NCI-H1048 (cell line): ENCODE measurements at regions not wholly inside any gene's neighbourhood (a gene's known extent, or its start where the extent isn't known, plus 50 kb on each side); places are given as distances from the start of the nearest gene placed in this dataset.

Source experiments
- DNase-seq: peaks from one replicate; lab custom pipeline; 2025; lab: John Stamatoyannopoulos, UW

DNA sequence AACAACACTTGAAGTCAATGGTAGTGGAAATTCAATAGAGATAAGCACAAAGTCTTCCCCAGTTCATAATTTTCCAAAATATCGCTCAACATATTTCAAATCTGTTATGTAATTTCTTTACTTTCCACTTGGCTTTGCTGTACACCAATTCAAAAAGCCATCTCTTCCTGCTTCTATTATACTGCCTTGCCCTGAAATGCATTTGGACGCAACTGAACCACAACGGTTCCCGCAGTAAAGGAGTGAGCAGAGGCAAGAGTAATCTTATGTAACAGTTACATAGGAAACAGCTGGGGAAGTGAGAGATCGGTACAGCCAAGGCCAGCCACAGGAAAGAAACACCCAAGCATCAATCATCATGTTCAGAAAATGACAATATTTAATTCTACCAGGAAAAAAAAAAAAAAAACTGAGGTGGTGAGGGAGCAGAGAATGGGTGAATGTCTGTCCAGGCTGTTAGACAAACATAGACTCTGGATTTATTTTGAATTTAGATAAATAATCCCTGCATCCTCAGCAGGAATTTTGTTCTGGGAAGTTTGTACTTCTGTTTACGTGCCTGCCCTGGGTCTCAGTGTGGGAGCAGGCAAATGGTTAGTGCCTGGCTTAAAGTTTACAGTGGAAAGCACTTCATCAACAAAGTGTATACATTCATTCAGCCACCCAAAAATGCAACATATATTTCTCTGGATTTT, 392.2 kb downstream of the ETS1 start:
- no peak for DNase-seq

DNA sequence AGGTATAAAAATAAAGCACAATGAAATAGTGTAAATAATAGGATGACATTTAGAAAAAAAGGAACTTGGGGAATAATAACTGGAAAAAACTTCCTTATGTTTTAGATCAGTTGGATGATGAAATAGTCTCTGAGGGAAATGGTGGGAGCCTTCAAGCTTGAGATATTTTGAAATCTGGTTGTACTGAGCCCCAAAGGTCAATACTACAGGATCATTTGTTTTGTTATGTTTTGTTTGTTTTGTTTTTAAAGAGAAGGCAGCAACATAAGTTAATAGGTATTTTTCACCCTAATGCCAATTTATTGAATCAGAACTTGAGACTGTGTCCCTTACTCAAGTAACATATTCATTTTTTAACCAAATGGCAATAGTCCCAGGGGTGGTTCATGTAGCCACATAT, 393.1 kb downstream of the ETS1 start:
- DNase-seq, result no peak

DNA sequence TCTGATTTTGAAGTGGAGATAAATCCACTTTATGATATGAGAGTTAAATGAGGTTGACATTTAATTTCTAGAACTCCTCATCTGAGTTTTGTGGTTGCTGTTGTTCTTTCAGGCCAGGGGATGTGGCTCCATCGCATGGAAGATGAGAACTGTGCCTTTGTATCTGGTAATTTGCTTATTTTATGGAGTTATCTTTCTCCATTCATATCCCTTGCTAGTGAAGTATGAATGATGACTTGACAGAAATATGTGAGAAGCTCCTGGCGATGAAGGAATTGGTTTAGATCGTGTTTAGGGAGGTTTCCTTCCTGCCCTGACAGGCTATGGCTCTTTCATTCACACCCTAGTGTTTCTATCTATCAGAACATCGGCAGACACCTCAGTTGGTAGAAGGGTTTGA, 393.7 kb downstream of the ETS1 start:
- DNase-seq, result no peak

DNA sequence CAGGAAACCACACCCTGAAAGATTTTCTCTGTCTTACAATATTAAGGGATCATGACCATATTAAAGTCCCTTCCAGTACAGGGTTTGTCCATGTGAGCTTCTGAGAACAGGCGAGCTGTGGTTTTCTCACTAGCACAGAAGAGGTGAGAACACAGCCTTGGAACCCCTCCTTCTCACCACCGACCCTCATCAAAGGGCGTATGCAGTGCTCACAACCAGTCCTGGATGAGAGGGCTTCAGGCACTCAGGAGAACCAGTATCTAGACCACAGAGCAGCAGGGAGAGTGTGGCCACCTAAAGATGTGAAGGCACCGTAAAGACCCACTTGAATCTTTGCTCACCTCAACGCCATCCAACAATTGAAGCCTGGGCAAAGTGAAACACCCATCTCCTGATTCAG, 397.0 kb downstream of the ETS1 start:
- DNase-seq, result no peak

DNA sequence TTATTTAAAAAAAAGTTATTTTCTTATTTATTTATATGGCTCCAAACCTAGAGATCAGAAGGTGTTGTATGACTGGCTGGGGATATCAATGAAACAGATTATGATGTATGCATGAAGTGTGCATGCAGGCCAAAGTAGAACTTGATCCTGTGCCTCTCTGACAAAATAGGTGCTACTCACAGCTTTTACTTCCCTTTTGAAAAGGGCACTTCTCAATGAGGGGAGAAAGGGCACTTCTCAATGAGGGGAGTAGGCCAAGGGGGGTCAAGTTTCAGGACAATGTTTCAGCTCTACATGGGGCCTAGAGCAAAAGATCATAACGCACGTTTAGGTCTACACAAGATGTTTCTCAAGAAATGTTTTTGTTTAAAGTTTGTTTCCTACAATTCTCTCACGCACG, 397.5 kb downstream of the ETS1 start:
- DNase-seq, result no peak

DNA sequence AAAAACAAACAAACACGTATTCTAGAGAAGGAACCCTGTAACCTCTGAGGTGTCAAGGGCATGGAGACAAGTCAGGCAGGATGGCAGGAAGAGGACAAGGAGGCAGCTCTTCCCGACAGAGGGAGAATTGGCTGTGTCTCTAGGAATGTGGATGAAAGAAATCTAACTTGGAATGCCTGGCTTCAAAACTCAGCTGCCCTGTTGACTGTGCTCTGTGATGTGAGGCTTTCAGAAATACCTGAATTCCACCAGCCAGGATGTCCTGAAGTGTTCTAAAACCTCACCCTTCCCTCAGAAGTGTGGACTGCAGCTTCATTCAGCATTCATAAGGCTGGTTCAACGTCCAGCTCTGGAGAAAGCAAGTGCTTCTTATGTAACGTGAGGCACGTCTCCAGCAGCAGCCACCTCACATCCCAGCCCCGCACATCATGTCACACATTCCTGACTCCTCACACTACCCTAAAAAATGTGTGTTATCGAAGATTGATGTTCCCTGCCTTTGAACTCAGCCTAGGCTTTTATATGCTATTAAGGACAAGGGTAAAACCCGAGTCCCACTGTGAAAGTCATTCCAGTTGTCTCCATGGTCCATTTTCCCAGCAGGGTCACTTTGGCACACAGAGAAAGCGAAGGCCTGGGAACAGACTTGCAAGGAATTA, 398.9 kb downstream of the ETS1 start:
- DNase-seq, result no peak

DNA sequence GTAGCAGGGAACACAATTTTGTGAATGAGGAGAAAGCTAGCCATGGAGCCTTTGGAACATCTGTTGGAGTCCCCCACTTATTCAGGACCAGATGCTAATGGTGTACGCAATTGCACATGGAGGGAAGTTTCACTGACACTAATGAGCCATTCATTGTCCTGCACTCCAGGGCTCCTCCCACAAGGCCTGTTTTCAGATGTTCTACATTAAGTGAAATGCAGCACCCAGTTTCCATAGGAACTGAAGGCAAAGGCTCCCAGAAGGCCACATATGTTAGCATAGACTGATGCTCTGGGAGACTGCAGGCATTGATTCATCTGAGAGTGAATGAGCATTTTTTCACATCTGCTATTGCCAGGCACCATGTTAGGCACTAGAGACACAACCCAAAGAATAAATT, 399.5 kb downstream of the ETS1 start:
- DNase-seq, result no peak

DNA sequence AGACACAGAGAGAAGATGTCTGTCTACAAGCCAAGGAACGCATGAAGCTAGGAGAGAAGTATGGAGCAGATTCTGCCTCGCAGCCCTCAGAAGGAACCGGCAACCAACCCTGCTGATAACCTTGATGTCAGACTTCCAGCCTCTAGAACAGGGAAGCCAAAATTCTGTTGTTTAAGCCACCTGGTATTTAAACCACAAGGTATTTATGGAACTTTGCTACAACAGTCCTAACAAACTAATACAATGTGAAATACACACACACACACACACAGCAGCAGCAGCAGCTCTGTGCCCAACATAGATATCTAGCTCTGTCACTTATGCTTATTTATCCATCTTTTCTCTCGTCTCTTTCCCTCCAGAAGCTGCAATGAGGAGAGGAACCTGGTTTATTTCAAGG, 400.0 kb downstream of the ETS1 start:
- no peak for DNase-seq

DNA sequence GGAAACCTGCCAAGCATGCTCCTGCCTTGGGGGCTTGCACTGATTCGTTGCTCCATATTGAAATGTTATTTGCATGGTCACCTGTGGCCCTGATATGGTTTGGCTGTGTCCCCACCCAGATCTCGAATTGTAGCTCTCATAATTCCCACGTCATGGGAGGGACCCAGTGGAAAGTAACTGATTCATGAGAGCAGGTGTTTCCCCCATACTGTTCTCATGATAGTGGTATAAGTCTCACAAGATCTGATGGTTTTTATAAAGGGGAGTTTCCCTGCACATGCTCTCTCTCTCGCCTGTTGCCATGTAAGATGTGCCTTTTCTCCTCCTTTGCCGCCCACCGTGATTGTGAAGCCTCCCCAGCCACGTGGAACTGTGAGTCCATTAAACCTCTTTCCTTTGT, 402.4 kb downstream of the ETS1 start:
- no peak for DNase-seq

DNA sequence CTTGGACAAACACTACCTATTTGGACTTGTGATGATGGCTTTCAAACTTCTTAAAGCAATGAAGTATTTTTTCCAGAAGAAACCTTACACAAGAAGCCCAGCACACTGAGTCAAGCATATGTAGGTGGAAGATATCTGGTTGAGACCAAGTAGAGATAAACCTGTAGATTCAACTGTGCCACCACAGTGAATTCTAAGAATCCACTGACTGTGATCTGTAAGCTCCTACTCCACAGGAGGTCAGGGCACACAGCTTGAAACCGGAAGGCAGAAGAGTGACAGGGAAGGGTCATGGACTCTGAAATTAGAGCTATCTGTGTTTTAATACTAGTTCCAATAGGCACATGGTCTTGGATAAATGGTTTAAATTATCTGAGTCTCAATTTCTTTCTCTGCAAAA, 404.5 kb downstream of the ETS1 start:
- DNase-seq, result no peak

DNA sequence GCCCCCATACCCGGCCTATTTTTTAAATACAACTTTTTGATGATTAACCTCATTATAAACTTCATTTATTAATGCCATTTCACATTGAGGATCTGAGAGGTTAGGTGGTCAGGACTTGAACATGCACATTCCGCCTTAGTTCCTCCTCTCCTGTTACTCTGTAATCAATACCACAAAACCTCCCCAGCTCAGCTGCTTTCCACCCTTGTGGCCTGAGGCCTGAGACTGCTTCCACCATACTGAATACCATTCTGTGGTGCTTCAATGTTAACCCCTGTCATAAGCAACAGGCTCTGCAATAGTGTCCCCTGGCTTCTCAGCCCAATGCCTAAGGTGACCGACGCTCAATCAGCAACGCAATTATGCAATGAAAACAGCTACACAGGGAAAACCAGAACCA, 405.4 kb downstream of the ETS1 start:
- no peak for DNase-seq

DNA sequence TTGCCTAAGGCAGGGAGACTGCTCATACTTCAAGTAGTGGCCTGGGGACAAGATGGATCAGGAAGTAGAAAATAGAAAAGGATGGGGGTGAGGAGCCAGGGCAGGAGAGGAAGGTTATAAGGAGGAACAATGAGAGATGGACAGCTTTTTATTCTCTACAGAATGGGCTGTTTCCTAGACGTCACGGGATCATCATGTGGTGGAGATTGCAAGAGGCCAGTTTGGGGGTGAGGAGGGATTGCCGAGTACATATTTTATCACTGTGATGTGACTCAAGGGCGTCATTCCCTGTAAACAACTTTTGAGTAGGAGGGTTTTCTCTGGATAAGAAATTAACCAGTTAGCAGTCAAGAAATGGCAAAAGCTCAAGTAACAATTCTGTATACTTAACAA, 406.3 kb downstream of the ETS1 start:
- no peak for DNase-seq

DNA sequence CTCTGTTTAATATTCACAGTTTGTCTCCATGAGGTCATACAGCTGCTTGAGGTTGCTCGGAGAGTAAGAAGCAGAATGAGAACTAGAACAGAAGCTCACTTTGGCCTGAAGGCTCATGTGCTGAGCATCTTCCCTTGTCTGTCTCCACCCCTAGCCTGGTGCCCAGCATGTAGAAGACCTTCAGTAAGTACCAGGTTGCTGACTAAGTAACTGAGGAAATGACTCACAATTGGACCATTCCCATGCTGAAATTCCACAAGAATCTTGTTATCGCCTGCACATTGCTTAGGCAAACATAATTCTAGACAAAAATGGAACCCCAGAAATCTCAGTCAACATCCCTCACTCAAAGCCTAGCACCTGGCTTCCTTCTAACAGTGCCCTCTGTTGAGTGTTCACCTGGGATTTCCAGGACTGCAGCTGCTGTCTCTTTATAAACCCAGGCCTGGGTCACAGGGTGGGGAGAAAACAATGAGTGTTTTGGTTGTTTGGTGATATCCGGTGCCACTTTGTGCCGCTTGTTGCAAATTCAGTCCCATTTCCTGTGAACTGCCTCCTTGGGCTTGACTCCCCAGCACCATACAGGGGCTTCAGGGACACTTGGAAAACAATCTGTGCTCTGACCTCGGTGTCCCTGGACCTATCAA, 406.8 kb downstream of the ETS1 start:
- DNase-seq, result no peak

DNA sequence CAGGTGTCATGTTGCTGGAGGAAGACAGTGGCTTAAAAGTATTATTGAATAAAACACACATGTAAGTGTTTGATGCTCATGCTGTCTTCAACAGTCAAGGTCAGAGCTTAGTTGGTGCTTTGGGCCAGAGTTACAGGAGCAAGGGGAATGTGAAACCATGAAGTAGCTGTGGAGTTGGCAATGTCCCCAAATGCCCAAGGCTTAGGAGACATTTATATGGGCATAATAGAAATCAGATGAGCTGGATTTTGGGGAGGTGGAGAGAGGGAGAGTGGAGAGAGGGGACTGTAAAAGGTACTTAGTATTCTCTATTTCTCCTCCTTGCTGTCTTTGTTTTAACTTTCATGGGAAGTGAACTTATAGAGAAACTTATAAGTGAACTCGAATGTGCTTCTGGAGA, 407.8 kb downstream of the ETS1 start:
- DNase-seq, result no peak

DNA sequence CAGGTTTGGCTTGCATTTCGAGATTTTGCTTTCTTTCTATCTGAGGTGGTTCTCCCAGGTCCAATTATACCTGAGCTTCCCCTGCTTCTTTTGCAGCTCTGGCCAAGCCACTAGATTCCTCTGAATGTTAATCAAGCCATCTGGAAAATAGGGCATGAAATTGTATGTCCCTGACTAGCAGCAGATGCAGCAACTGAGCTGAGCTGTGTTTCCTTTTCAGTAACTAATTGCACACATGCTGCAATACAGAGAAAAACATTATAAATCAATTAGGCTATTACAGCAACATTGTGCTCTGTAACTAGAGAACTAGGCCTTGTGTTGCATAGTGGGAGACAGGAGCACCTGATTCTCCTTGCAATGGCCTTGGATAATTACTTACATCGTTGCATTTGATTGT, 408.3 kb downstream of the ETS1 start:
- no peak for DNase-seq

DNA sequence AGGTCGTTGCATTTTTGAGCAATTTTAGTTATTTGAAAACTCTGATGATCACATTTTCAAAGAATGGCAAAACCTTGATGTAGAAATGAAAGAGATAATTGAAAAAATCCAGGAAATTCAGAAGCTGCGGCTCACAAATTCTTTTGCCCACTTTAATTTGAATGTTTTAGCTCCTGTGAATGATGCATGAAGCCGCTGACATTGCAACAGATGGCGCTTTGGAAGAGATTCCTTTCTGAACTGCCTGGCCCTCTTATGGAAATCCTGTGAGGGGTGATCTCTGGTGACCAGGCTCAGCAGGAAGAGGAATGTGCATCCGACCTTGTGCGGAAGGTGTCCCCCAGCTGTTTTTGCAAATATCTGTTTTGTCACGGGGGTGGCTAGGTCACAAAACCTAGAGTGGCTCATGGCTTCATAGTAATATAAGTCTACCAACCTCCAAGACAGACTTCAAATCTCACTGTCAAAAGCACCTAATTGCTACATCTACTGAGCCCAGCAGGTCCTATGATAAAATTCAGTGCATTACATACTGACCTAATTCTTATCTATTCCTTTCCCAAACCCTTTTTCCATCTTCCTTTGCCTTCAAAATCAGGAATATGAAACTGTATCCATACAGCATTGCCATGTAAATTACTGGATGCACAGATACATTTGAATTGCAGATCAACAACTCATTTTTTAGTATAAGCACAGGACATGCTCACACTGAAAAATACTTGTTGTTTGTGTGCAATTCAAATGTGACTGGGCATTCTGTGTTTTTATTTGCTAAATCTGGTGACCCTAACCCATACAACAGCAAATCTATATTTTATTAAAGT, 412.7 kb downstream of the ETS1 start:
- DNase-seq, result no peak

DNA sequence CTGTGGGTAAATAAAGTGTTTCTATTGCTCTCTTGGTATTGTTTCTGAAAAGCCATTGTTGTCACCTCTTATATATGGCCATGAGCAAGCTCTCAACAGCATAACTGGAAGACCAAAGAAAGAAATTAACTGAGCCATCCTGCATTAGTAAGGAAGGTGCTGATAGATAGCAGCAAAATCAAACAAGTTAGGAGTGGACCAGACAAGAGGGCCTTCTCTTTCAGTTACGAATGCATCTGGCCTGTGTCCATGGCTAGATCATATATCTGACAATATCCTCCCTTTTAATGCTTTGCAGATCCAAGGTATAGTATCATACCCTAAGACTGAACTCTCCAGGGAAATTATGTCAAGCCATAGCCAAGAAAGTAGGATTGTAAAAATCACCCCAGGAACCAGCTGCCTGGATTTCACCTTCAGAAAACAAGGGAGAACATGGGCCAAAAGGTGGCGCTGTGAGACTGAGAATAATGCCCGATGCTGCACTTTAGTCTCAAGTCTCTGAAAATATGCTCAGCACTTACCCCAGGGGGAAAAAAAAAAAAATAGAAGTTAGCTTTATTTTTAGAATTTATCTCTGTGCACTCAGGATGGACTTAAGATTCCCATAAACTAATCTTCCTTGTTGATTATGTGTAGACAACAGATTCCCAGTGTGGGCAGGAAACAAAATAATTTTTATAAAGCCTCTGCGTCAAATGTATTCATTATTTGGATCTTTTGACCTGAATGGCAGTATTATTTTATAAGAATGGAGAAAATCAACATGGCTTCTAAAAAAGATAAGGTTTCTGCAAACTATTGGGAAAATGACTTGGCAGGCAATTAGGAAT, 415.1 kb downstream of the ETS1 start:
- DNase-seq, result peak; percentile 57

DNA sequence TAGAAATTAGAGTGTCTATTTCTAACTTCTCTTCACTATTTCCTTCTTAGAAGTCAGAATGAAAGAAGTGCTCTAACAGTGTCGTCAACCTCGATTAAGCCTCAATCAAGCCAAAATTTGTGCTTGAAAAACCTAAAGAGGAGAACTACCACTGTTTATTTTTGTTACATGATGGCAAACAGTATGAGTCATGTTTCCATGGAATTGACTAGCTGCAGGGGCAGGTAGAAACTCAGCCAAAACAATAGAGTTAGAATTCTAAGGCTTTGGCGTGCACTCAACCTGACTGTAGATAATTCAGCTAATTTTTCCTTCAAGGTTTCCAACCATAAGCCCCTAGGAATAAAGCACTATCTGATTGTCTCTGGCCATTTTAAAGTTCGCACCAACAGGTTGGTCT, 415.9 kb downstream of the ETS1 start:
- no peak for DNase-seq

DNA sequence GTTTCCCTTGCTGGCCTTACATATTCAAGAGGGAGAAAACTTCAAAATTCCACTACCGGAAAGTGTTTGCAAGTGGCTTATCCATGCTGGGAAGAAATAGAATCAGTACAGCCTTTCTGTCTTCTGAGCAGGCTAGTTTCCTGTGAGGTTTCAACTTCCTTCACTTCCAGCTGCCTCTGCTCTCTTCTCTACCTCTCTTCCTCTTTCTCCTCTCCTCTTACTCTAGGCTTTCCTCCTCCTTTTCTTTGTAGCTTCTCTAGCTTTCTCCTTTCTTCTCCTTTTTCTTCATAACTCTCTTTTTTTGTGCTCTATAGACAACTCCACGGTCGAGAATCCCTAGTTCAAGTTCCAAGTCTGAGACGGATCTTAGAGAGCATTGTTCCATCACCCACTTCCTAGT, 421.8 kb downstream of the ETS1 start:
- no peak for DNase-seq

DNA sequence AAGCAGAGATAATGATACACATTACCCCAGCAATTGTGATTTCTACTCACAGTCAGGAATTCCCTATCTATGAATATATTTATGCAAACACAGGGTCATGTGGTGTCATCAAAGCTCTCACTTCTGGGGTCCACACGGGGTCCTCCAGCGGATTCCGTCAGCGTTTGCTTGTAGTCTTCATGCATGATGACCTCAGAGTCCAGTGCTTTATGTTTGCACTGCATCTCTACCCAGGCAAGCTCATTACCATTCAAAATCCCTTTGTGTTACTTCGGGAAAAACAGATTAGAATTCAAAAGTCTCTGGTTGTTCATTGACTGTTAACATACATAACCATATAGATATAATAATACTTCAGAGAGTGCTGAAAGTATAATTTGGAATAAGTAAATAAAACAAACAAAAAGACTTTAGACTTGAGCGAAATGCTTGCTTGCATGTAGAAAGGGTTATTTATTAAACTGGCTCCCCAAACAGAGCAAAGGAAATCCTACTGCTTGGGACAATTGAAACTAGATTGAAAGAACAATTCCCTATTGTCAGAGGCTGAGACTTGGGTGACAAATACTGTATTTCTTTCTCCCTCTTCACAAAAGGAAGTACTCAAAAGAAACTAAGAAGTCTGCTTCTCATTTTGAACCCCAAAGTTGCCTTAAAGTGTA, 423.1 kb downstream of the ETS1 start:
- no peak for DNase-seq

DNA sequence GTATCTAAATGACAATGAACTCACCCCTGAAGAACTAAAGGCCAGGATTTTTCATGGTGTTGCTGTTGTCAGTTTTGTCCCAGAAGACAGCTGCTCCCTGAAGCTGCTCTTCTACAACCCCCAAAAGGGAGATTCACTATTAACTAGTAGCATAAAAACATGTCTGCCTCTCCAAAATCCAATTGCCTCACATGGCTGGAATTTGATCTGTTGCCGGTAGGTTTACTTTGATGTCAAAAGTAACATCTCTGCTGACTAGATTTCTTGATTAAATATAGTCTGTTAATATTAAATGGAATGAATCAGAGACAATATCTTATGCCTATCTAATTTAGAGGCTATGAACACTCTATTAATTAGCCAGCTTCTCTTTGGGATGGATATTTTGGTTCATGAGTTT, 425.4 kb downstream of the ETS1 start:
- DNase-seq, result no peak
